Breast epithelium (tissue), 3 donors: ENCODE measurements at regions not wholly inside any gene's neighbourhood (a gene's known extent, or its start where the extent isn't known, plus 50 kb on each side); places are given as distances from the start of the nearest gene placed in this dataset.

Source experiments
- POLR2A ChIP-seq: fragments of 450-650 bp; IDR thresholded peaks from one replicate; pipeline ENCODE4 v1.6.1; 2016; ENCODE audit warnings: antibody characterized with exemption, mild to moderate bottlenecking, moderate library complexity
- TF ChIP-seq, protein P1 (sequence below), 3 donors: fragments of 450-650 bp; IDR thresholded peaks; one replicate each; pipeline ENCODE4 v1.5.1; 2016 to 2017; ENCODE audit warnings: antibody characterized with exemption in 3 of 3, mild to moderate bottlenecking in 3 of 3, moderate library complexity in 3 of 3

DNA sequence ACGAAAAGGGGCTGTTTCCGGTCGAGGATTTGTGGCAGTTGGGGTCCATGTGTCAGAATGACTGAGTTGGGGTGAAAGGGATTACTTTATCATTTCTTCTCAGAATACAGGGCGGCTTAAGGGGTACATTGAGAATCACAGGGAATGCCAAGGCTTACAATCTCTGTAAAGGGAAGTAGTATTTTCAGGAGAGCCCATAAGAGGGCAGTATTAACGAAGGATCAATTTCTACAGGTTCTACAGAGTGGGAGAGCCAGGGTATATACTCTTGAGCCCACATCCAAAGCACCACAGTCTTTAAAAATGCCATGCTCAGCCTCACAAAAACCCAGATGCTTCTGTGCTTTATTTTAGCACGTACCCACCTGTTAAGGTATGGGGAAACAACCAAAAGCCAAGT, 67.7 kb upstream of the ZXDA start:
- TF ChIP-seq, protein P1, sequence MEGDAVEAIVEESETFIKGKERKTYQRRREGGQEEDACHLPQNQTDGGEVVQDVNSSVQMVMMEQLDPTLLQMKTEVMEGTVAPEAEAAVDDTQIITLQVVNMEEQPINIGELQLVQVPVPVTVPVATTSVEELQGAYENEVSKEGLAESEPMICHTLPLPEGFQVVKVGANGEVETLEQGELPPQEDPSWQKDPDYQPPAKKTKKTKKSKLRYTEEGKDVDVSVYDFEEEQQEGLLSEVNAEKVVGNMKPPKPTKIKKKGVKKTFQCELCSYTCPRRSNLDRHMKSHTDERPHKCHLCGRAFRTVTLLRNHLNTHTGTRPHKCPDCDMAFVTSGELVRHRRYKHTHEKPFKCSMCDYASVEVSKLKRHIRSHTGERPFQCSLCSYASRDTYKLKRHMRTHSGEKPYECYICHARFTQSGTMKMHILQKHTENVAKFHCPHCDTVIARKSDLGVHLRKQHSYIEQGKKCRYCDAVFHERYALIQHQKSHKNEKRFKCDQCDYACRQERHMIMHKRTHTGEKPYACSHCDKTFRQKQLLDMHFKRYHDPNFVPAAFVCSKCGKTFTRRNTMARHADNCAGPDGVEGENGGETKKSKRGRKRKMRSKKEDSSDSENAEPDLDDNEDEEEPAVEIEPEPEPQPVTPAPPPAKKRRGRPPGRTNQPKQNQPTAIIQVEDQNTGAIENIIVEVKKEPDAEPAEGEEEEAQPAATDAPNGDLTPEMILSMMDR (IDR thresholded peaks at IDR 0.05): no peak
- no peak for TF ChIP-seq POLR2A
